ENCODE measurements at regions not wholly inside any gene's neighbourhood (a gene's known extent, or its start where the extent isn't known, plus 50 kb on each side); places are given as distances from the start of the nearest gene placed in this dataset.

GRCh38 chr15:87628311-87628710 lies 628.2 kb downstream of the NTRK3 start:
- DNase-seq = no peak

GRCh38 chr15:87626860-87627259 lies 629.7 kb downstream of the NTRK3 start:
- DNase-seq = no peak

GRCh38 chr15:87623832-87624231 lies 632.7 kb downstream of the NTRK3 start:
- DNase-seq = peak; percentile 9

DNA sequence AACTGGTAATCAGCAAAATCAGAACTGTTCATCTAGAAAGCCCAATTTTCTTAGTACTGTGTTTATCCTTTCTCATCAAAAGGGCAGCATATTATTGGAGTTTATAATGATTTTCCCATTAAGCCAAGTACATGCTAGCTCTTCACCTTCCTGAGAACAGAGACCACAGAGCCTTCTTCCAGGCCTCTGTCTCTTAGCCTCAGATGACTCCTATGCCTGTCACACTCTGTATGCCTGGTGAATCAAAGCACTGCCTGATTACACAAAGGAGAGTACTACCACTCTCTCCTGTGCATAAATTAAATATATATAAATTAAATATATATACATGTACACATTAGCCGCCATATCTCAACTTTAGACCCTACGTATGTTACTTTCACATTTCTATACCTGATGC lies 636.1 kb downstream of the NTRK3 start:
- DNase-seq = no peak

DNA sequence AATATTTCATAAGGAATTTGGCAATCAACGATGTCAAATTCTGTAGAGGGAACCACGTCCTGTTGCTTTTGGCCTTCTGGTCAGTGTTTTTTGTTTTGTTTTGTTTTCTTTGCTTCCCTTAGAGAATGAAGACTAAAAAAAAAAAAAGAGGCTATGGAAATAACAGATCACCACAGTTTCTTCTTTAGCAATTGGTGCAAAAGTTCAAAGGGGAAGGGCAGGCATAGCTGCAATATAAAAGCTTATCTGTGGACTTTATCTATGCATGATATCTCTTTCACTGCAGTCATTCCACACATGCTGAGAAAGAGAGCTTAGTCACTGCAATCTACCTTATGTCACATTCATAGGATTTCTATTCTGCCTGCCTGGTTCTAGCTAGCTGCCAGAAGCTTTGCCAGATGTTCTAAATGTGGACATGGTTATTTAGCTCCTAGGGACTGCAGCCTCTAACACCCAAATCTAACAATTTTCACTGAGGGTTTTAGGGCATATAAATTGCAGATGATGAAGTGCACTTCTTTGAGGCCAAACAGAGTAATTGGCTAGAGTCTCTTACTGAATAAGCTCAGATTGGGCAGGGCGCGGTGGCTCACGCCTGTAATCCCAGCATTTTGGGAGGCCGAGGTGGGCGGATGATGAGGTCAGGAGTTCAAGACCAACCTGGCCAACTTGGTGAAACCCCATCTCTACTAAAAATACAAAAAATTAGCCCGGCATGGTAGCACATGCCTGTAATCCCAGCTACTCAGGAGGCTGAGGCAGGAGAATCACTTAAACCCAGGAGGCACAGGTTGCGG lies 637.2 kb downstream of the NTRK3 start:
- no peak for DNase-seq

DNA sequence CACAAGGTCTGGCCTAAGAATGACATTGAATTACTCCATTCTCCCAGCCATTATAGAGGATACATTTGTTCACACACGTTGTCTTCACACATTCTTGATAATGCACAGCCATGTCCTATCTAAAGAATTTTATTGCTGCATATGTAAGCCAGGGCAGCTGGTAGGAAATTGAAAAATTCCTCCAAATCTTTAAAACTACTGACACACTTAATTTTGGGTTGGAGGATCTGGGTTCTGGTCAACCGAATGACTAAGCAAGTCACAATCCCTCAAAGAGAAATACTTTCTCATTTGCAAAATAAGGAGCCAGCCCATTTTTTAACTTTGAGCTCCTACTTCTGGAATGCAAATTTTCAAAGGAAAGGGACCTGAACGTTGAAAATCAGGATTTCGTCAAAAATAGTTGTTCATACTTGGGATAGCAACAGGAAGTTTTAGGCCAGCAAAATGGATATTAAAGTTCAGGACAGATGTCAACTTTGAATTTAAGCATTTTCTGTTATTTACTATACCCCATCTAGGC lies 638.3 kb downstream of the NTRK3 start:
- DNase-seq = no peak

DNA sequence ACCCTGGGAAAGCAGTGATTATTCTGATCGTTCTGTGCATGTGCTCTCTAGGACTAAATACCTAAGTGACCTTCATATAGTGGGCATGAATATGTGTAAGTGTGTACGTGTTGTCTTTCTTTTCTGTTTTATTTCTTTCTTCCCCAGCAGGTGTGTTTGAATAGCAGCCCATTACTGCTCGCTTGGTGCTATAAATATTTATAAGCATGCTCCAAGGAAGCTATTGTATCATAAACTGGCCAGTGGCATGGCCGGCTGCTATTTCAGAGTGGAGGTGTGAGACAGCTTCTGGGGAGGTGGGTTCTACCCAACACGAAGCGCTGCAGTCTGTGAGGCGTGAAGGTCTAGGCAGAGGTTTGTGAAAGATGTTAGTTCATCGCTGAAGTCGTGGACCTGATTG lies 641.8 kb downstream of the NTRK3 start:
- no peak for DNase-seq

- no peak for DNase-seq
These were observed 646.2 kb downstream of the NTRK3 start for GRCh38 chr15:87610366-87610765.

DNA sequence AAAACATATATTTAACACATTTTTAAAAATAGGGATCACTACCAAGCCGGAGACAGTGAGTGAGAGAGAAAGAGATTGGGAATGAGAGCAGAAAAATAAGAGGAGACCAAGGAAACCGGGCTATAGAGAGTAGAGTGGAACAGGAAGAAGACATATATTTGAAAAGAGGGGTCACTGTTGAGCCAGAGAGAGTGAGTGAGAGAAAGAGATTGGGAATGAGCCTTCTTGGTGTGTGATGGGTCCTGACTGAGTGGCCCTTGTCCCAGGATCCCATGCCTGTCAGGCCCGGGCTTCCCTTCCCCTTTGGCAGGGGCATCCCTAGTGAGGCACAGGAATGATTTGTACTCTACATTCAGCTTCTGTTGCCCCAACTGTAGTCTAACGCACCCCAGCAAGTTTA lies 646.6 kb downstream of the NTRK3 start:
- DNase-seq = no peak

DNA sequence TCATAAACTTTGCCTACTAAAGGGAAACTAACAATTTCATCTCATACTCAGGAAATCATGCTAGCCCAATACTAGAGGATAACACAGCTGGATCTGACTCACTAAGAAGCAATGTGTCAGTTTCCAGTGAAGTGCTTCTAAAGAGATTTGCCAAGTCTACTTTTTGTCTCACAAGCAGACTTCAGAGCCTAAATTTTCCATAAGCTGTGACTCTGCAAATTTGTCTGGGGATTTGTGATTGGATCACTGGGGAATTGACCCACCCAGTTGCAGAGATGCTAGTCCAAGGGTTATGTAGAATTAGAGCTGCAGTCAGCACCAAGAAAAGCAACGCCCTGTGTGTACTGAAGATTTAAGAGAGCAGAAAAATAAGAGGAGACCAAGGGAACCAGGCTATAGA lies 647.1 kb downstream of the NTRK3 start:
- no peak for DNase-seq

DNA sequence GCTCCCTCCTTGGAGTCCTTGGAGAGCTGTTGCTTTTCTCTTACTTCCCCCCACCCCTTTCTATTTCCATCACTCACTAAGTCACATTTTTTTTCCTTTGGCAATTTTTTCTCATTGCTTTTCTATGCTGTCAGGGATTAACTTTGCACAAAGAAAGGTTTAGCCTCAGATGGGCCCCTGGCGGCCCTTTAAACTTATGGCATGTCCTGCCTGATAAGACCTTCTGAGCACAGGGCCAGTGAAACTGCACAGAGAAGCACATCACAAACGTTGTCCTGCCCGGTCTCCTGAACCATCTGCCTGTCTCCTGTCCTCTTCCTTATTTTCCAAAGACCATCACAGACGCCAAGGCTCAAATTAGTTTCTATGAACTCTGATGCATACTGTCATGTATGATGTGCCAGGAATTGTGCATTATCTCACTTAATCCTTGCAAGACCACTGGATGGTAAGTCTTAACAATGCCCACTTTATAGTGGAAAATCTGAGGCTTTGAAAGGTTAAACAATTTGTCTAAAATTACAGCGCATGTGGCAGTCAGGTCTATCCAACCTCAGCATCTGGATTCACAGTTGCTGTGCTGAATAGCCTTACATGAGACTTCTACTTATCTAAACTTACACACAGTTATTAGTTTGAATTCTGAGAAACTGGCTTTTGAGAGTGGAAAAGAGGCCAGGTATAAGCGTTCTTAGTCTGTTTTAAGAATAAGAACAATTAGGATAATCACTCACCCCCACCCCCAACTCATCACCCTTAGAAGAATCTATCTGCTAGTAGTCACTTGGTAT lies 648.1 kb downstream of the NTRK3 start:
- DNase-seq = no peak

DNA sequence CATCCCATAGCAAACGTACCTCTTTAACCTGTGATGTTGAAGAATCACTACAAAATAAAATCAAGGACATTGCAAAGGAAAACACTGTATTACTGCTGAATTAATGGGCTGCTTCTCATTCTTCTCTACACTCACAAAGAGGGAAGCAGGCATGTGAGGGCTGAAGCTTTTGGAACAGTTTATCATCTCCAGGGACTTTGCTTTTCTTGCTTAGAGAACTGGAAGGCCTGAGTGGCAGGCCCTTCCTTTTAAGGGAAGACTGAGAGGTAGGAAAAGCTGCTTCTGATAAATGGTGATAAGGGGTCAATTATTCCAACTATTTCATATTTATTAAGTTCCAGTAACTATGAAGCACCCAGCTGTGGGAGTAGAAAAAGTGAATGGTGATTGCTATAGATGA lies 649.6 kb downstream of the NTRK3 start:
- no peak for DNase-seq

DNA sequence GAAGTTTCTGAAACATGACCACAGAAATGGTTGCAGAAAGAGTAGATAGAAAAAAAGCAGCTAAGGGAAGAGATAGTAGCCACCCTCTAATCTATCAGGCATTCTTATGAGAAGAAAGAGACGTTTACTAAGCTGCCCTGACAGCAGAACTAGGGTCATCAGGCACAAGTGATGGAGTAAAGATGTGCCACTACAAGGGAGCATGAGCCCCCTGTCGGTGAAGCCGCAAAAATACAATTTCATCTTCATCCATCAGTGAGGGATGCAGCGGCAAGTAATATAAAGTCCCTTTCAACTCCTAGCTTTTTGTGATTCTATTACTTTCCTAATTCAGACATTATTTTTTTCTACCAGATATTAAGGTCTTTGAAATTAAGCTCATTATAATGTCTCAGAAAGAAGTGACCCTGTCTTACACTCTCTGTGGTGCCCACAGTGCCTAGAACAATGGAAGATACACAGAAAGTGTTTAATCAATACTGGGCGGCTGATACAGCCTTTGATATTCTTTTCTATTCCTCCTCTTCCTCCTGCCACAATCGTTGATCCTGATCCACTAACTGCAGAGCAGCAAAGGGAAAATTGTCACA lies 651.6 kb downstream of the NTRK3 start:
- DNase-seq = peak; percentile 14

DNA sequence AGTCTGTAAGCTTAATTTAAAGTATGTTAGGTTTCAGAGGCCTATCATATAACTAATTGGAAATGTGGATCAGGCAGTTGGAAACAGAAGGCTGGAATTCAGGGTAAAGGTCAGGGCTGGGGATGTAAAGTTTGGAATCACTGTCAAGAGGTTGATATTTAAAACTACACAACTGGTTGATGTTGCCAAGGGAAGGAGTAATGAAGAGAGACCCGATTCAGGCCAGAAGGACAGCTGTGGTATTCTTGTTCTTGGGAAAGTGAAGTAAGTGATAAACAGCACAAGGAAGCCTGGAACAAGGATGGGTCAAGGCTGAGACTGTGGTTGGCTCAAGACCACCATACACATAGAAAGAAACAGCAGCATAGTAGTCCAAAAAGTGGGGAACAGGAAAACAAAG lies 654.2 kb downstream of the NTRK3 start:
- no peak for DNase-seq

GRCh38 chr15:87599616-87600015 lies 656.9 kb downstream of the NTRK3 start:
- no peak for DNase-seq

DNA sequence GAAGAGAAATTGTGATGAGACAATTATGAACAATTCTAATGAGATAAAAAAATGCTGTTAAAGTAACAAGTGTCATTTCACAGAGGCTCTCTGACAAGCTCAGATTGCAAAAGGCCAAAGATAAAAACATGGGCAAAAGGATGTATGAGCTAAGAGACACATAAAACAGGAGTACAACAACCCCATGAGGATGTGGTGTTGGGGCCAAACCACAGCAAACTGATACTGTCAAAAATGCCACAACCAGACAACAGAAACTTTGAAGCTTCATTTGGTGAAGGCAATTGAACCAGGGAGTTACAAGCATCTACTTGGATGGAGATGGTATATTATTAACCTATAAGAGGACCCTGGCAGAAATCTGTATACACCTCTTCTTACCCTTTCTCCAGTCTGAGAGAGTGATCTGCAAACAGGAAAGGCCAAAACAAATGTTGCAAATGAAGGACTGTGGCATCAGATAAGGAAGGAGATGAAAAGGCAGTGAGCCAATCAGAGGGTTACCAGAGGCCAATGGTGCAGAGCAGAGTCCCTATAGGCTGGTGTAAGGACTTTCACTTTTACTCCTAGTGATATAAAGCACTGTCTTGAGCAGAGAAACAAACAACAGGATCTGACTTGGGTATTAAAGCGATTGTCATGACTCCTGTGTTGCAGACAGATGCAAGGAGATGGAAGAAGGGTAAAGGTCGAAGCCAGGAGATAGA lies 659.0 kb downstream of the NTRK3 start:
- DNase-seq = no peak

DNA sequence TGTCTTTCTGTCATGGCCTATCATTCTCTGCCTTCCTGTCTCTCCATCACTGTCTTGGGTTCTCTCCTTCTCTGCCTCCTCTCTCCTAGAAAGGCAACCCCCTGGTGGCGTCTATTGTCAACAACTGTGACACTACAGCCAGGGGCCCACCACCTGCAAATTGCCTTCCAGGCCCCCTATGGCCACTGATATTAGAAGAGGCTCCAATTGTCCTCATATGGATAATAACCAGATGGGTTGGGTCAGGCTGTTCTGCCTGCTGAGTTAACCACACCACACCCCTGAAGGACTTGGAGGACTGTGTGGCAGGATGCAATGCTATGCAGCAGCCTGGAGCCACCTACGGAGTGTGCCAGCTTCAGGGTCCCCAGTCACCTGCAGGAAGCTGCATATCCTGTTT lies 665.0 kb downstream of the NTRK3 start:
- no peak for DNase-seq

- DNase-seq = no peak
These were observed 665.5 kb downstream of the NTRK3 start for GRCh38 chr15:87591042-87591441.

GRCh38 chr15:87589134-87589533 lies 667.4 kb downstream of the NTRK3 start:
- DNase-seq = no peak

DNA sequence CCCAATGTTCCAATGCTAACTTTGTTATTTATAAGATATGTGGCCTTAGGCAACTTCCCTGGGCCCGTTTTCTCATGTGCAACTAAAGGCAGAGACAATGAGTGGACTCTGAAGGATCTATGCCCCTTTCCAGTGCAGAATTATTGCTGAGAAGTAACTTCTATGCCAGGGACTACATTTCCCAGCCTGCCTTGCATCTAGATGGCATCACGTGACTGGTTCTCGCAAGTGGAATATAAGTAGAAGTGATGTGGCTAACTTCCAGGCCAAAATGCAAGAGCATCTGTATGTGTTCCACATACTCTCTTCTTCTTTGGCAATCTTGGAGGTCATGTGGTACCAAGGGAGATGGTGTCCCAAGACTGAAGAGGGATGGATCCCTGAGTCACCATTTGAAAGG lies 674.4 kb downstream of the NTRK3 start:
- DNase-seq = no peak

DNA sequence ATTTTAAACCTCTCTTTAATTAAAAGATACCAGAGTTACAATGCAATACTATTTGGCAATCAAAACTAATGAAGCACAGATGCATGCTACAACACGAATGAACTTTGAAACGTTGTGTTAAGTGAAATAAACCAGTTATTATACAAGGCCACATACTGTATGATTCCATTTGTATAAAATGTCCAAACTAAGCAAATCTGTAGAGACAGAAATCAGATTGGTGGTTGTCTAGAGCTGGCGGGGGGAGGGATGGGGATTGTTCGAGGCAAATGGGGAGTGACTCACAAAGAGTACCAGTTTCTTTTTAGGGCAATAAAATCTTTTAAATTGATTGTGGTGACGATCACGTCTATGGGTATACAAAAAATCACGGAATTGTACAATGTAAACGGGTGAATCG lies 677.0 kb downstream of the NTRK3 start:
- no peak for DNase-seq

DNA sequence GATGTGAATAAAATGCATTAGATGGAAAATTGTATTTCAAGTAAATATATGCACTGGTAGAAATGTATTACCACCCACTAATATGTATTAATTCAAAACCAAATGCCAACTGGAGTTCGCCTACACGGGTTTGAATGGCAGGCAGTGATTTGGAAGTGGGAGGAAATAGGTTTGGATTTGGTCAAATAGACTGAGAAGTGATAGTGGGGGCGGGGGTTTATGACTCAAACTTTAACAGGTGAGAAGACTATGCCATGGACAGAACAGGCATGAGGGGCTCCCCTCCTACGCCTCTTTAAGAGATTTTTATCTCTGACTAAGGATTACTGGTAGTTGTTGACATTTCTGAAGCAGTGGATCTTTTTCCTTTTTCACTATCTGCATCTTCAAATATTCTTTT lies 677.8 kb downstream of the NTRK3 start:
- no peak for DNase-seq

GRCh38 chr15:87577336-87577735 lies 679.2 kb downstream of the NTRK3 start:
- no peak for DNase-seq

All from suppressor macrophage treated with lipopolysaccharide for 4 hours (primary cell).